HL-60 (cell line): ENCODE measurements at regions not wholly inside any gene's neighbourhood (a gene's known extent, or its start where the extent isn't known, plus 50 kb on each side); places are given as distances from the start of the nearest gene placed in this dataset.

Experiments used
- DNase-seq, 2 experiments: peaks; one replicate each; pipeline ENCODE4 v3.0.0-alpha.2; 2010 to 2020; ENCODE audit warnings: low read depth in 1 of 2, low spot score in 1 of 2
- H3K27ac ChIP-seq: fragments of 250-450 bp; sonication (Bioruptor Pico); replicated peaks from 2 replicates; pipeline ENCODE4 v1.5.1; 2020; ENCODE audit warnings: mild to moderate bottlenecking, moderate library complexity
- H3K27me3 ChIP-seq: fragments of 250-450 bp; sonication (Bioruptor Pico); 2 replicates; pipeline ENCODE4 v1.5.1; 2021; ENCODE audit warnings: mild to moderate bottlenecking, moderate library complexity; ENCODE audit not compliant: insufficient read depth, poor library complexity, severe bottlenecking
- H3K4me3 ChIP-seq: replicated peaks from 2 replicates; pipeline ENCODE4 v1.5.1; 2011; ENCODE audit warnings: mild to moderate bottlenecking, control low read depth, low read length; ENCODE audit not compliant: insufficient read depth
- GABPA ChIP-seq: IDR thresholded peaks from 2 replicates; pipeline ENCODE4 v1.6.1; 2012; ENCODE audit warnings: low read depth
- POLR2AphosphoS5 ChIP-seq: IDR thresholded peaks from 2 replicates; pipeline ENCODE4 v1.6.1; 2012; ENCODE audit warnings: low read depth
- REST ChIP-seq: IDR thresholded peaks from 2 replicates; pipeline ENCODE4 v1.6.1; 2012; ENCODE audit warnings: low read depth; ENCODE audit not compliant: insufficient replicate concordance
- SPI1 ChIP-seq: IDR thresholded peaks from 2 replicates; pipeline ENCODE4 v1.6.1; 2012; ENCODE audit warnings: low read depth, mild to moderate bottlenecking, borderline replicate concordance
- TF ChIP-seq, protein P1 (sequence below): IDR thresholded peaks from one replicate; pipeline ENCODE4 v1.5.1; 2011; ENCODE audit warnings: low read length, control low read depth, inconsistent platforms; ENCODE audit not compliant: insufficient read depth

DNA sequence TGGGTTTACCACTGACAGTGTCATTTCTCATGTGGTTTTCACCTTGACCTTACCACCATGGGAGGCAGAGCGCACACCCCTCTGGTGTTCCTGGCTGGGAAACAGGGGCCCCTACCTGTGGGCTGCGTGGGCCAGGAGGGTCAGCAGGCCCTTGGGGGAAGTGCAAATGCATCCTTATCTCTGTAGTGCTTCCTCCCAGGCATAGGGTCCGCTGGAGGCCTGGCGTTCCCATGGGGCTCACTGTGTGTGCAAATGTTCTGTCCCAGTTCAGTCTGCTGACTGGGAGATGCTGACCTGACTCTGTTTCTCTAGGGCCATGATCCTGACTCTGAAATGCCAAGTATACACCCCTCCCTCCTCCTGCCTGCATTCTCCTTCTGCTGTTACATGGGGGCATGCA lies 81.3 kb downstream of the SLC25A47 start:
- no peak overlapping the region for H3K27ac ChIP-seq
- DNase-seq, result no peak
- H3K4me3 ChIP-seq, result no peak overlapping the region
- TF ChIP-seq POLR2AphosphoS5 (no peak), GABPA (no peak), SPI1 (no peak), REST (no peak)
- TF ChIP-seq, protein P1, sequence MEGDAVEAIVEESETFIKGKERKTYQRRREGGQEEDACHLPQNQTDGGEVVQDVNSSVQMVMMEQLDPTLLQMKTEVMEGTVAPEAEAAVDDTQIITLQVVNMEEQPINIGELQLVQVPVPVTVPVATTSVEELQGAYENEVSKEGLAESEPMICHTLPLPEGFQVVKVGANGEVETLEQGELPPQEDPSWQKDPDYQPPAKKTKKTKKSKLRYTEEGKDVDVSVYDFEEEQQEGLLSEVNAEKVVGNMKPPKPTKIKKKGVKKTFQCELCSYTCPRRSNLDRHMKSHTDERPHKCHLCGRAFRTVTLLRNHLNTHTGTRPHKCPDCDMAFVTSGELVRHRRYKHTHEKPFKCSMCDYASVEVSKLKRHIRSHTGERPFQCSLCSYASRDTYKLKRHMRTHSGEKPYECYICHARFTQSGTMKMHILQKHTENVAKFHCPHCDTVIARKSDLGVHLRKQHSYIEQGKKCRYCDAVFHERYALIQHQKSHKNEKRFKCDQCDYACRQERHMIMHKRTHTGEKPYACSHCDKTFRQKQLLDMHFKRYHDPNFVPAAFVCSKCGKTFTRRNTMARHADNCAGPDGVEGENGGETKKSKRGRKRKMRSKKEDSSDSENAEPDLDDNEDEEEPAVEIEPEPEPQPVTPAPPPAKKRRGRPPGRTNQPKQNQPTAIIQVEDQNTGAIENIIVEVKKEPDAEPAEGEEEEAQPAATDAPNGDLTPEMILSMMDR, result no peak
- no peaks in the 10 kb centered on the region for H3K27me3 ChIP-seq

DNA sequence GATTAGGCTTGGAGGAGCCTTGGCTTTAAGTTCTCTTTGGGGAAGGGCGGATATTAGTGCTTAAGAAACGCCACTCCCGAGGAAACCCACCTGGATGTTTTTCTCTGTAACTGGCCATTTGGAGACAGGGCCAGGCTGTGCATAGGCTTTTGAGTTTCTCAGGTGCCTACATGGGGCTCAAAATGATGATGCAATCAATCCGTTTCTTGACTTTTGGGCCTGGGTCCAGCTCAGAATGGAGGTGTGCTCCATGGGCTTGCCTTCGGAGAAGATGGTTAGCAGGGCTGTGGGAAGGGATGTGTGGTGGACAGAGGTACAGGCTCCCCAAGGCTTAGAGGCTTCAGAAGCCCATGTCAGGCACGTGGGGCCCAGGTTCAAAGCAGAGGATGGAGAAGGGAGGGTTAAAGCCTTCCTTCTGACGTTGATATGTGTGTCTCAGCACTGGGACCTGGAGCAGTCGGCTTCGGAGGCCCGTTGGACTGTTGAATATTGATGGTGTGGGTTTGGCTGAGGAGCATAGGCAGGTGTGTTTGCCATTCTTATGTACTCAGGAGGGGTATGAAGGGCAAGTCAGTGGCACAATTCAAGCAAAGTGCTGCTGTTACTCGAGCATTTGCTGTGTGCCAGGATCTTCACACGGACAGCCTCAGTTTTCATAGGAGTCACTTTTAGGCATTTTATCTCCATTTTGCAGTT lies 82.8 kb downstream of the SLC25A47 start:
- H3K27ac ChIP-seq, result no peak overlapping the region
- DNase-seq, result no peak
- H3K4me3 ChIP-seq, result no peak overlapping the region
- TF ChIP-seq GABPA (no peak), REST (no peak), POLR2AphosphoS5 (no peak), SPI1 (no peak)
- TF ChIP-seq, protein P1, result no peak
- no peaks in the 10 kb centered on the region for H3K27me3 ChIP-seq

GRCh38 chr14:100406505-100407131 lies 83.5 kb downstream of the SLC25A47 start:
- TF ChIP-seq POLR2AphosphoS5, result no peak
- no peak for TF ChIP-seq SPI1
- TF ChIP-seq REST, result no peak
- no peak for TF ChIP-seq GABPA
- TF ChIP-seq, protein P1, result no peak
- no peak overlapping the region; the same call in 1 of the 2 replicates for H3K27ac ChIP-seq
- no peak overlapping the region for H3K4me3 ChIP-seq
- no peaks in the 10 kb centered on the region for H3K27me3 ChIP-seq
- DNase-seq, result peak; percentile 34 to 43
